Neutrophil (primary cell): ENCODE measurements at regions not wholly inside any gene's neighbourhood (a gene's known extent, or its start where the extent isn't known, plus 50 kb on each side); places are given as distances from the start of the nearest gene placed in this dataset.

Source experiments
- H3K27ac ChIP-seq: fragments of 200-600 bp; sonication (generic); 2 replicates; pipeline ENCODE4 v1.5.1; 2016; ENCODE audit warnings: mild to moderate bottlenecking, moderate library complexity
- H3K27me3 ChIP-seq: fragments of 200-600 bp; sonication (generic); 2 replicates; pipeline ENCODE4 v1.6.0; 2016; ENCODE audit warnings: mild to moderate bottlenecking
- H3K36me3 ChIP-seq: fragments of 200-600 bp; sonication (generic); 2 replicates; pipeline ENCODE4 v1.5.1; 2017
- H3K4me1 ChIP-seq, 2 experiments: fragments of 200-600 bp in 1 of 2; sonication (generic) in 1 of 2; 1 replicate in 1 of 2; 2 replicates in 1 of 2; pipeline versions ENCODE4 v1.5.1 to v1.6.1; 2013 to 2016; ENCODE audit warnings: low read depth in 1 of 2, low read length in 1 of 2, mild to moderate bottlenecking in 1 of 2, moderate library complexity in 1 of 2; ENCODE audit not compliant: control insufficient read depth in 1 of 2, insufficient read depth in 1 of 2
- H3K4me3 ChIP-seq, 2 experiments: fragments of 200-600 bp in 1 of 2; sonication (generic) in 1 of 2; 1 replicate in 1 of 2; 2 replicates in 1 of 2; pipeline ENCODE4 v1.5.1; 2013 to 2016; ENCODE audit warnings: low read depth in 1 of 2, low read length in 1 of 2, mild to moderate bottlenecking in 1 of 2, moderate library complexity in 1 of 2
- H3K9me3 ChIP-seq: fragments of 200-600 bp; sonication (generic); 2 replicates; pipeline ENCODE4 v1.5.1; 2016
- CTCF ChIP-seq: fragments of 200-600 bp; sonication (generic); IDR thresholded peaks from 2 replicates; pipeline ENCODE4 v1.5.1; 2016; ENCODE audit warnings: antibody characterized with exemption

GRCh38 chr7:155147172-155147571 lies 77.0 kb downstream of the HTR5A start:
- H3K4me3 ChIP-seq: no peak overlapping the region
- H3K27me3 ChIP-seq: peaks cover 6% of the 10 kb centered on the region
- H3K36me3 ChIP-seq: no peaks in the 10 kb centered on the region
- no peak for TF ChIP-seq CTCF
- H3K9me3 ChIP-seq: no peaks in the 10 kb centered on the region
- H3K27ac ChIP-seq: no peak overlapping the region
- H3K4me1 ChIP-seq: no peaks in the 10 kb centered on the region

DNA sequence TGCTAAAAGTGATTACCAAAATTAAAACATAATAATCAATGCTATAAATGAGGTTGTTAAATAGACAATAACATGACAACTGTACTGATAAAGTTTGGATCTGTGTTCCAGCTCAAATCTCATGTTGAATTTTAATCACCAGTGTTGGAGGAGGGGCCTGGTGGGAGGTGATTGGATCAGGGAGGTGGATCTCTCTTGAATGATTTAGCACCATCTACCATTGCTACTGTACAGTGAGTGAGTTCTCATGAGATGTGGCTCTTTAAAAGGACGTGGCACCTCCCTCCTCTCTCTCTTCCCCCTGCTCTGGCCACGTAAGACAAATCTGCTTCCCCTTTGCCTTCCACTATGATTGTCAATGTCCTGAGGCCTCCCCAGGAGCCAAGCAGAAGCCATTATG lies 77.5 kb downstream of the HTR5A start:
- Histone ChIP-seq H3K4me3 (no peak overlapping the region), H3K27ac (no peak overlapping the region), H3K4me1 (no peaks in the 10 kb centered on the region), H3K27me3 (peaks cover 4% of the 10 kb centered on the region), H3K36me3 (no peaks in the 10 kb centered on the region), H3K9me3 (no peaks in the 10 kb centered on the region)
- no peak for TF ChIP-seq CTCF

- H3K36me3 ChIP-seq: no peaks in the 10 kb centered on the region
- H3K4me3 ChIP-seq: no peak overlapping the region
- H3K4me1 ChIP-seq: no peaks in the 10 kb centered on the region
- no peaks in the 10 kb centered on the region for H3K9me3 ChIP-seq
- H3K27ac ChIP-seq: no peak overlapping the region
- no peak for TF ChIP-seq CTCF
- H3K27me3 ChIP-seq: no peaks in the 10 kb centered on the region
Measured at GRCh38 chr7:155153676-155154075, 83.6 kb downstream of the HTR5A start.

- Histone ChIP-seq H3K27me3 (no peaks in the 10 kb centered on the region), H3K36me3 (no peaks in the 10 kb centered on the region), H3K27ac (no peak overlapping the region), H3K4me1 (no peaks in the 10 kb centered on the region), H3K9me3 (no peaks in the 10 kb centered on the region), H3K4me3 (no peak overlapping the region)
- no peak for TF ChIP-seq CTCF
Measured at GRCh38 chr7:155154586-155154985, 84.5 kb downstream of the HTR5A start.

- Histone ChIP-seq H3K4me3 (no peak overlapping the region), H3K9me3 (no peaks in the 10 kb centered on the region), H3K4me1 (no peaks in the 10 kb centered on the region), H3K27me3 (peaks cover 9% of the 10 kb centered on the region), H3K36me3 (no peaks in the 10 kb centered on the region), H3K27ac (no peak overlapping the region)
- TF ChIP-seq CTCF: no peak
Measured at GRCh38 chr7:155161690-155162089, 91.6 kb downstream of the HTR5A start.

DNA sequence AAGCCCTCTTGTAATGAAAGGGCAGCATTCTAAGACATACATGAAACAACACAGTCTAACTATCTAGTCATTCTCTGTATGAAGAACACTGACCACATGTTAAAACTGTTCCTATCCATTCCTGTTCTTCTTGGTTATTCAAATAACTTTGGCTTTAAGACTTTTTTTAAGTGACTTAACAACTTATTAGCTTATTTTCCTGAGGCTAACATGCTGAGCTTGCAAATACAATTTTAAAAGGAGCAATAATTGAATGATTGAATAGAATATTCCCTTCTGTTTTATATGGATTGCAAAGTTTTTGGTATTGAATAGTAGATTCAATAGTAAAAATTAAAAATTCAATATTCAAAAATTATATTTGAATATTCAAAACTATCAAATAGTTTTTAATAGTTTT lies 92.3 kb downstream of the HTR5A start:
- no peak overlapping the region for H3K4me3 ChIP-seq
- H3K27me3 ChIP-seq: peaks cover 9% of the 10 kb centered on the region
- H3K9me3 ChIP-seq: no peaks in the 10 kb centered on the region
- no peaks in the 10 kb centered on the region for H3K4me1 ChIP-seq
- TF ChIP-seq CTCF: no peak
- no peaks in the 10 kb centered on the region for H3K36me3 ChIP-seq
- H3K27ac ChIP-seq: no peak overlapping the region
